HL-60 (cell line): ENCODE measurements at regions not wholly inside any gene's neighbourhood (a gene's known extent, or its start where the extent isn't known, plus 50 kb on each side); places are given as distances from the start of the nearest gene placed in this dataset.

Experiments
- DNase-seq, 2 experiments: peaks; one replicate each; pipeline ENCODE4 v3.0.0-alpha.2; 2010 to 2020; ENCODE audit warnings: low read depth in 1 of 2, low spot score in 1 of 2
- H3K27ac ChIP-seq: fragments of 250-450 bp; sonication (Bioruptor Pico); replicated peaks from 2 replicates; pipeline ENCODE4 v1.5.1; 2020; ENCODE audit warnings: mild to moderate bottlenecking, moderate library complexity
- H3K27me3 ChIP-seq: fragments of 250-450 bp; sonication (Bioruptor Pico); 2 replicates; pipeline ENCODE4 v1.5.1; 2021; ENCODE audit warnings: mild to moderate bottlenecking, moderate library complexity; ENCODE audit not compliant: insufficient read depth, poor library complexity, severe bottlenecking
- H3K4me3 ChIP-seq: replicated peaks from 2 replicates; pipeline ENCODE4 v1.5.1; 2011; ENCODE audit warnings: mild to moderate bottlenecking, control low read depth, low read length; ENCODE audit not compliant: insufficient read depth
- CTCF ChIP-seq: IDR thresholded peaks from one replicate; pipeline ENCODE4 v1.5.1; 2011; ENCODE audit warnings: low read length, control low read depth, inconsistent platforms; ENCODE audit not compliant: insufficient read depth
- GABPA ChIP-seq: IDR thresholded peaks from 2 replicates; pipeline ENCODE4 v1.6.1; 2012; ENCODE audit warnings: low read depth
- POLR2AphosphoS5 ChIP-seq: IDR thresholded peaks from 2 replicates; pipeline ENCODE4 v1.6.1; 2012; ENCODE audit warnings: low read depth
- SPI1 ChIP-seq: IDR thresholded peaks from 2 replicates; pipeline ENCODE4 v1.6.1; 2012; ENCODE audit warnings: low read depth, mild to moderate bottlenecking, borderline replicate concordance
- TF ChIP-seq, protein P1 (sequence below): IDR thresholded peaks from 2 replicates; pipeline ENCODE4 v1.6.1; 2012; ENCODE audit warnings: low read depth; ENCODE audit not compliant: insufficient replicate concordance

- Histone ChIP-seq H3K27me3 (peaks cover 2% of the 10 kb centered on the region), H3K27ac (no peak overlapping the region), H3K4me3 (no peak overlapping the region)
- no peak for DNase-seq
- TF ChIP-seq, protein P1, sequence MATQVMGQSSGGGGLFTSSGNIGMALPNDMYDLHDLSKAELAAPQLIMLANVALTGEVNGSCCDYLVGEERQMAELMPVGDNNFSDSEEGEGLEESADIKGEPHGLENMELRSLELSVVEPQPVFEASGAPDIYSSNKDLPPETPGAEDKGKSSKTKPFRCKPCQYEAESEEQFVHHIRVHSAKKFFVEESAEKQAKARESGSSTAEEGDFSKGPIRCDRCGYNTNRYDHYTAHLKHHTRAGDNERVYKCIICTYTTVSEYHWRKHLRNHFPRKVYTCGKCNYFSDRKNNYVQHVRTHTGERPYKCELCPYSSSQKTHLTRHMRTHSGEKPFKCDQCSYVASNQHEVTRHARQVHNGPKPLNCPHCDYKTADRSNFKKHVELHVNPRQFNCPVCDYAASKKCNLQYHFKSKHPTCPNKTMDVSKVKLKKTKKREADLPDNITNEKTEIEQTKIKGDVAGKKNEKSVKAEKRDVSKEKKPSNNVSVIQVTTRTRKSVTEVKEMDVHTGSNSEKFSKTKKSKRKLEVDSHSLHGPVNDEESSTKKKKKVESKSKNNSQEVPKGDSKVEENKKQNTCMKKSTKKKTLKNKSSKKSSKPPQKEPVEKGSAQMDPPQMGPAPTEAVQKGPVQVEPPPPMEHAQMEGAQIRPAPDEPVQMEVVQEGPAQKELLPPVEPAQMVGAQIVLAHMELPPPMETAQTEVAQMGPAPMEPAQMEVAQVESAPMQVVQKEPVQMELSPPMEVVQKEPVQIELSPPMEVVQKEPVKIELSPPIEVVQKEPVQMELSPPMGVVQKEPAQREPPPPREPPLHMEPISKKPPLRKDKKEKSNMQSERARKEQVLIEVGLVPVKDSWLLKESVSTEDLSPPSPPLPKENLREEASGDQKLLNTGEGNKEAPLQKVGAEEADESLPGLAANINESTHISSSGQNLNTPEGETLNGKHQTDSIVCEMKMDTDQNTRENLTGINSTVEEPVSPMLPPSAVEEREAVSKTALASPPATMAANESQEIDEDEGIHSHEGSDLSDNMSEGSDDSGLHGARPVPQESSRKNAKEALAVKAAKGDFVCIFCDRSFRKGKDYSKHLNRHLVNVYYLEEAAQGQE, result no peak
- no peak for TF ChIP-seq GABPA
- no peak for TF ChIP-seq CTCF
- no peak for TF ChIP-seq POLR2AphosphoS5
- TF ChIP-seq SPI1, result no peak
These were observed 218.5 kb upstream of the GSE1 start for GRCh38 chr16:85394456-85395206.

DNA sequence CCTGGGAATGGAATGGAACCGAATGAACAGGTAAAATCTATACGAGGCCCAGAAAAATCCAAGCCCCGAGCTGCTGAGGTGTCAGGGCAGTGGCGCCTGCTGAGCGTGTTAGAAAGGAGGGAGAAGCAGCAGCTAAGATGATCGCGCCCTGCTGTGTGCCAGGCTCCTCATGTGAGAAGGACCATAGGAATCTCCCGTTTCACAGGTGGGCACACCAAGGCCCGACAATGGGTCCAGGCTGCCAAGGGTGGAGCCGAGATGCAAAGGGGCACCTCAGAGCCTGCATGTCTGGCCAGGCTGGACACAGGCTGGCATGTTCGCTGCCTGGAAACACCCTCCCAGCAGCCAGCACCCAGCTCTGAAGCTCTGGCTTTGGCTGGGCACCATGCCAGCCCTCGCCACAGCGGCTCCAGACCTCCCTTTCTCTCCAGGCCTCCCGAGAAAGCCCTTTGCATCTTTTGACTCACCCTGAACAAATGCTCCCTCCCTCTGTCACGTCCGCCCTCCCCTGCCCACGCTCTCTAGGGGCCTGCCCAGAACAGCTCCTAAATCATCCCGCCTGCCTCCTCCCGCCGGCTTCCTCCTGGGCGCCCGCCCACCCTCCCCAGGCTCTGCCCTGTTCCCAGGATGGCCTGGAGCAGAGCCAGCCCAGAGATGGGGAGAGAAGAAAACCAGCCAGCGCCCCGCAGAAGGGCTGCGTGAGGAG lies 217.8 kb upstream of the GSE1 start:
- peaks cover 2% of the 10 kb centered on the region for H3K27me3 ChIP-seq
- H3K27ac ChIP-seq, result no peak overlapping the region
- TF ChIP-seq GABPA (no peak), CTCF (no peak), POLR2AphosphoS5 (no peak), SPI1 (no peak)
- TF ChIP-seq, protein P1, result no peak
- no peak for DNase-seq
- H3K4me3 ChIP-seq, result no peak overlapping the region

DNA sequence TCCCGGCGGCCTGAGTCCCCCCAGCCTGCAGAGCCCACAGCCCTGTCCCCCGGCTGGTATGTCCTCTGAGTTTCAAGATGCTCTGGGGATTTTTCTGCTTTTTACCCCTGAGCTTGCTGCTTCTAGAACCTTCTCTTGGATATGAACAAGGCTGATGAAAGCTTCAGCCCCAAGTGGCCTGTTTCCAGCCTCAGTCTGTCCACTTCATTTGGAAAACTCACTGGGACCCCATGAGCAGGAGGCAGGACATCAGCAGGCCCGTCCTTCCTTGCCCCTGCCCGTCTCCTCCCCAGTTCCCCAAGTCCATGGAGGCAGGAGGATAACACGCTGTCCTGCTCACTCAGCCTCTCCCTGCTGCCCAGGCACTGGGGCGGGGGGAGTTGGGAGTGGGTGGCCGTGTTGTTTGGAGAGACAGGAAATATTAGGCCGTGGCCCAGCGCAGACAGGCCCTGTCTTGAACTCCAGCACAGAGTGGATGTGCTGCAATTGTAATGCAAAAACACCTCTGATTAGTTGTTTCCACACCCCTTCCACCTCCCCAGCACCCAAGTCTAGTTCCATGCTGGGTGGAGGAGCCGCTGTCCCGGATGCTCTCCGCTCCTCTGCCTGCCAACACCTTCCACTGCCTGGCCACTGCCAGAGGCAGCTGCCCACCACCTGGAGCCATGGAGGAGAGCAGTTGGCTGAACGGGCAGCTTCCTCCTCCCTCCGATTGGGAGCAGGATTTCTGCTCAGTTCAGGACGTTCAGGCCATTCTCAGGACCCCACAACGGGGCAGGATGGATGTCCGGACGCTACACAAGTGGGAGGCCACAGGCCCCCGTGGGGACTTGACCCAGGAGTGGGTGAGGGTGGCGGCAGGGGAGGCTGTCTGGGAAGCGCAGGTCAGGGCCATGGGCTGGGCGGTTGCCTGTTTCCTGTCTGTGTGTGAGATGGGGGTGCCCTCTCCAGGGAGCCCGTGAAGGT lies 216.9 kb upstream of the GSE1 start:
- DNase-seq, result no peak
- Histone ChIP-seq H3K27me3 (peaks cover 2% of the 10 kb centered on the region), H3K4me3 (no peak overlapping the region), H3K27ac (no peak overlapping the region)
- TF ChIP-seq CTCF (no peak), SPI1 (no peak), GABPA (no peak), POLR2AphosphoS5 (no peak)
- TF ChIP-seq, protein P1, result no peak
